Natural killer cell (primary cell): ENCODE measurements at regions not wholly inside any gene's neighbourhood (a gene's known extent, or its start where the extent isn't known, plus 50 kb on each side); places are given as distances from the start of the nearest gene placed in this dataset.

Experiments
- ATAC-seq, 3 donors: fragments of 150-1000 bp in 2 of 3; fragments of 200-7000 bp in 1 of 3; cut with Tn5 transposase; 1 replicate in 1 of 3; 2 replicates in 2 of 3; pipeline ENCODE4 v1.10.0; 2021; ENCODE audit warnings: mild to moderate bottlenecking in 2 of 3, moderate library complexity in 2 of 3
- DNase-seq, 2 donors: peaks; one replicate each; pipeline versions ENCODE4 v3.0.0 to v3.0.0-alpha.2; 2013 to 2021; ENCODE audit warnings: mixed read lengths in 1 of 2
- H3K27ac ChIP-seq: one replicate; pipeline ENCODE4 v1.5.1; 2013; ENCODE audit warnings: mild to moderate bottlenecking, low read length
- H3K27me3 ChIP-seq: one replicate; pipeline ENCODE4 v1.6.1; 2013; ENCODE audit warnings: low read length; ENCODE audit not compliant: control insufficient read depth, insufficient read depth
- H3K36me3 ChIP-seq: one replicate; pipeline ENCODE4 v1.6.1; 2013; ENCODE audit warnings: low read length; ENCODE audit not compliant: control insufficient read depth, insufficient read depth
- H3K4me1 ChIP-seq: one replicate; pipeline ENCODE4 v1.6.1; 2013; ENCODE audit warnings: low read length; ENCODE audit not compliant: control insufficient read depth, insufficient read depth
- H3K4me3 ChIP-seq: one replicate; pipeline ENCODE4 v1.5.1; 2013; ENCODE audit warnings: low read length
- H3K9me3 ChIP-seq: one replicate; pipeline ENCODE4 v1.6.1; 2013; ENCODE audit warnings: low read length; ENCODE audit not compliant: control insufficient read depth, insufficient read depth
- H3K27ac Mint-ChIP-seq, 2 donors: one replicate each; pipeline ENCODE4 v1.8.0; 2022; ENCODE audit warnings: mild to moderate bottlenecking in 2 of 2, mixed read lengths in 2 of 2, moderate library complexity in 1 of 2
- H3K27me3 Mint-ChIP-seq, 2 donors: one replicate each; pipeline ENCODE4 v1.8.0; 2022; ENCODE audit warnings: low read depth in 2 of 2, mixed read lengths in 2 of 2
- H3K36me3 Mint-ChIP-seq: one replicate; pipeline ENCODE4 v1.8.0; 2022; ENCODE audit warnings: mixed read lengths
- H3K4me1 Mint-ChIP-seq, 2 donors: one replicate each; pipeline ENCODE4 v1.8.0; 2022; ENCODE audit warnings: mixed read lengths in 2 of 2
- H3K4me3 Mint-ChIP-seq: one replicate; pipeline ENCODE4 v1.8.0; 2022; ENCODE audit warnings: mild to moderate bottlenecking, moderate library complexity, mixed read lengths
- H3K9me3 Mint-ChIP-seq, 2 donors: one replicate each; pipeline ENCODE4 v1.8.0; 2022; ENCODE audit warnings: mixed read lengths in 2 of 2
- CTCF ChIP-seq: fragments of 200-600 bp; IDR thresholded peaks from one replicate; pipeline ENCODE4 v1.8.0; 2022; ENCODE audit warnings: antibody characterized with exemption
- WGBS: methylation state at CpG from one replicate; pipeline ENCODE4 v1.1.7; 2013; ENCODE audit warnings: missing lambda C conversion rate; ENCODE audit not compliant: insufficient coverage; 5-methylcytosine and 5-hydroxymethylcytosine counted together
- intact Hi-C: fragments of 100-400 bp; cut with micrococcal nuclease; formaldehyde crosslinking; loops from one replicate; pipeline ENCODE4 v1.14.2; 2022

GRCh38 chr15:93566762-93567161, 477.8 kb upstream of the RGMA start:
- 50% methylated on average over 3 of the region's 3 CpGs for WGBS
- H3K27ac ChIP-seq: no peak overlapping the region
- no peak overlapping the region for H3K27ac Mint-ChIP-seq
- H3K4me1 Mint-ChIP-seq: no peaks in the 10 kb centered on the region
- ATAC-seq (no peak), DNase-seq (no peak)
- peaks cover 6 to 14% of the 10 kb centered on the region in 2 donors for H3K27me3 Mint-ChIP-seq
- no peaks in the 10 kb centered on the region for H3K36me3 ChIP-seq
- TF ChIP-seq CTCF: no peak
- no peaks in the 10 kb centered on the region for H3K36me3 Mint-ChIP-seq
- H3K9me3 Mint-ChIP-seq: no peaks in the 10 kb centered on the region
- intact Hi-C loops: no loop called here
- no peak overlapping the region for H3K4me3 Mint-ChIP-seq
- no peak overlapping the region for H3K4me3 ChIP-seq
- H3K9me3 ChIP-seq: no peaks in the 10 kb centered on the region
- H3K27me3 ChIP-seq: no peaks in the 10 kb centered on the region
- H3K4me1 ChIP-seq: no peaks in the 10 kb centered on the region

- H3K27me3 ChIP-seq: no peaks in the 10 kb centered on the region
- Mint-ChIP-seq H3K9me3 (no peaks in the 10 kb centered on the region), H3K4me1 (no peaks in the 10 kb centered on the region), H3K27me3 (peaks cover 0 to 6% of the 10 kb centered on the region in 2 donors), H3K4me3 (no peak overlapping the region), H3K36me3 (no peaks in the 10 kb centered on the region), H3K27ac (no peak overlapping the region)
- no peak for DNase-seq
- TF ChIP-seq CTCF: no peak
- H3K4me3 ChIP-seq: no peak overlapping the region
- intact Hi-C loops: no loop called here
- H3K9me3 ChIP-seq: no peaks in the 10 kb centered on the region
- H3K27ac ChIP-seq: no peak overlapping the region
- WGBS: 92% methylated on average over 3 of the region's 4 CpGs
- no peak for ATAC-seq
- no peaks in the 10 kb centered on the region for H3K36me3 ChIP-seq
- H3K4me1 ChIP-seq: no peaks in the 10 kb centered on the region
These were observed 476.2 kb upstream of the RGMA start for GRCh38 chr15:93565201-93565600.

GRCh38 chr15:93563218-93563617, 474.2 kb upstream of the RGMA start:
- no peak for ATAC-seq
- intact Hi-C loops: no loop called here
- no peaks in the 10 kb centered on the region for H3K36me3 ChIP-seq
- TF ChIP-seq CTCF: no peak
- DNase-seq: no peak
- Mint-ChIP-seq H3K27me3 (peaks cover 9 to 14% of the 10 kb centered on the region in 2 donors), H3K4me3 (no peak overlapping the region), H3K36me3 (no peaks in the 10 kb centered on the region), H3K9me3 (no peaks in the 10 kb centered on the region), H3K27ac (no peak overlapping the region), H3K4me1 (no peaks in the 10 kb centered on the region)
- WGBS: 78% methylated on average over 8 of the region's 8 CpGs
- H3K27me3 ChIP-seq: no peaks in the 10 kb centered on the region
- H3K27ac ChIP-seq: no peak overlapping the region
- no peak overlapping the region for H3K4me3 ChIP-seq
- no peaks in the 10 kb centered on the region for H3K9me3 ChIP-seq
- H3K4me1 ChIP-seq: no peaks in the 10 kb centered on the region

- WGBS: 87% methylated on average over 8 of the region's 8 CpGs
- intact Hi-C loops: no loop called here
- no peak overlapping the region for H3K27ac Mint-ChIP-seq
- Histone ChIP-seq H3K4me1 (no peaks in the 10 kb centered on the region), H3K36me3 (no peaks in the 10 kb centered on the region), H3K27me3 (no peaks in the 10 kb centered on the region), H3K9me3 (no peaks in the 10 kb centered on the region), H3K27ac (no peak overlapping the region), H3K4me3 (no peak overlapping the region)
- ATAC-seq (no peak), DNase-seq (no peak)
- no peak for TF ChIP-seq CTCF
- H3K27me3 Mint-ChIP-seq: peaks cover 9 to 14% of the 10 kb centered on the region in 2 donors
- no peak overlapping the region for H3K4me3 Mint-ChIP-seq
- no peaks in the 10 kb centered on the region for H3K9me3 Mint-ChIP-seq
- H3K36me3 Mint-ChIP-seq: no peaks in the 10 kb centered on the region
- H3K4me1 Mint-ChIP-seq: no peaks in the 10 kb centered on the region
These were observed 473.5 kb upstream of the RGMA start for GRCh38 chr15:93562395-93563123.
